GM12891 (cell line): ENCODE measurements at regions not wholly inside any gene's neighbourhood (a gene's known extent, or its start where the extent isn't known, plus 50 kb on each side); places are given as distances from the start of the nearest gene placed in this dataset.

Source experiments
- POLR2A ChIP-seq: IDR thresholded peaks from 2 replicates; pipeline ENCODE4 v1.6.1; 2011; ENCODE audit warnings: low read depth, low read length, control low read depth
- POLR2AphosphoS5 ChIP-seq: IDR thresholded peaks from 2 replicates; pipeline ENCODE4 v1.6.1; 2011; ENCODE audit warnings: low read depth, low read length, control low read depth
- TAF1 ChIP-seq: IDR thresholded peaks from 2 replicates; pipeline ENCODE4 v1.6.1; 2011; ENCODE audit warnings: low read depth, low read length, control low read depth

- TF ChIP-seq POLR2A (no peak), TAF1 (no peak), POLR2AphosphoS5 (no peak)
Observed at GRCh38 chr7:118026791-118027190, 153.6 kb upstream of the CTTNBP2 start.
